GM12874 (cell line): ENCODE measurements at regions not wholly inside any gene's neighbourhood (a gene's known extent, or its start where the extent isn't known, plus 50 kb on each side); places are given as distances from the start of the nearest gene placed in this dataset.

Experiments
- TF ChIP-seq, protein P1 (sequence below): IDR thresholded peaks from 2 replicates; pipeline ENCODE4 v1.5.1; 2011; ENCODE audit warnings: low read depth, mild to moderate bottlenecking, control low read depth, low read length, moderate library complexity; ENCODE audit not compliant: insufficient read depth

DNA sequence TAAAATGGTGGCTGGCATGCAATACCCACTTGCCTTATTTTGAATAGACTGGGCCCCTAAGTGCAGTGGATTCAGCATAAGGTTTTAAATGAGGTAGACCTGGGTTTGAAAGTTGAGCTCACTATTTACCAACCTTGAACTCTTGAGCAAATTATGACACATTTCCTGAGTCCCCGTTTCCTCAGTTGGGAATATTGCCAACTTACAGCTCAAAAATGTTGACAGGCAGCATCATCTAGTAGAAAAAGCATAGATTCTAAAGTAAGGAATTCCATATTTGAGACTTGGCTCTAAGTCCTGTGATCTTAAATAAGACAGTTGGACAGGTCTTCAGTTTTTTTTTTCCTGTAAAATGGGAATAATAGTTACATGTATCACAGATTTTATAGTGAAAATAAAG is 305.5 kb downstream of the ACTR3B start:
- TF ChIP-seq, protein P1, sequence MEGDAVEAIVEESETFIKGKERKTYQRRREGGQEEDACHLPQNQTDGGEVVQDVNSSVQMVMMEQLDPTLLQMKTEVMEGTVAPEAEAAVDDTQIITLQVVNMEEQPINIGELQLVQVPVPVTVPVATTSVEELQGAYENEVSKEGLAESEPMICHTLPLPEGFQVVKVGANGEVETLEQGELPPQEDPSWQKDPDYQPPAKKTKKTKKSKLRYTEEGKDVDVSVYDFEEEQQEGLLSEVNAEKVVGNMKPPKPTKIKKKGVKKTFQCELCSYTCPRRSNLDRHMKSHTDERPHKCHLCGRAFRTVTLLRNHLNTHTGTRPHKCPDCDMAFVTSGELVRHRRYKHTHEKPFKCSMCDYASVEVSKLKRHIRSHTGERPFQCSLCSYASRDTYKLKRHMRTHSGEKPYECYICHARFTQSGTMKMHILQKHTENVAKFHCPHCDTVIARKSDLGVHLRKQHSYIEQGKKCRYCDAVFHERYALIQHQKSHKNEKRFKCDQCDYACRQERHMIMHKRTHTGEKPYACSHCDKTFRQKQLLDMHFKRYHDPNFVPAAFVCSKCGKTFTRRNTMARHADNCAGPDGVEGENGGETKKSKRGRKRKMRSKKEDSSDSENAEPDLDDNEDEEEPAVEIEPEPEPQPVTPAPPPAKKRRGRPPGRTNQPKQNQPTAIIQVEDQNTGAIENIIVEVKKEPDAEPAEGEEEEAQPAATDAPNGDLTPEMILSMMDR: no peak

DNA sequence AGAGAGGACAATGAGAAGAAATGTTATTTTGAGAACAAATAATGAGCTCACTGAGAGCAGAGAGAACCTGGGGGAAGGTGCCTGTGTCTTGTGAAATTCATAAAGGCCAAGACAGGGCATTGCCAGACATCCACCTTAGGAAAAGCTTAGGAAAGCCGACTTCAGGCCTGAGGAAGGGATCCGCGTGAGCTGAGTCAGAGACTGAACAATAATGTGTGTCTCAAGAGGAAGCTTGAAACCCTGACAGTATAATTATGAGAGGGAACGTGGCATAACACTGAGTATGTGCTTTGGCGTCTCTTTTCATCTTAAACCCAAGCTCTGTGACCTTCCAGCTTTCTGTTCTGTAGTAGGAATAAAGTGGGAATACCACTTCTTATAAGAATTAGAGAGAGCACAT is 307.2 kb downstream of the ACTR3B start:
- TF ChIP-seq, protein P1: no peak

DNA sequence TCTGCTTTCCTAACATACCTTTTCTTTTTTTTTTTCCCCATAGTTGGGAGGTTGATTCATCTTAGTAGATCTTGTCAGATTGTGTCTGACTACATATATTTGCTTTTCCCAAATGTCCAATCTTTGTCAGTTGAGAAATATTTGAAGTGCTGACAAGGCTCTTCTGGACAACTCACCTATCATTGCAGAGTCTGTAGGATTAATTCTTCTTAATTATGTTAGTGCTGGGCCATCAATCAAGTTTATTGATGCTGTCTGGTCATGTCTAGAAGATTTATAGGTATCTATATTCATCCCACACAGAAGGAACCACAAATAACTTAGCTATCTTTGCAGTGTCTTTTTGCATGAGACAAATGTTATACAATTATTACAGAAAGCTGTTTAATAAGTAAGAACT is 310.6 kb downstream of the ACTR3B start:
- TF ChIP-seq, protein P1: no peak

DNA sequence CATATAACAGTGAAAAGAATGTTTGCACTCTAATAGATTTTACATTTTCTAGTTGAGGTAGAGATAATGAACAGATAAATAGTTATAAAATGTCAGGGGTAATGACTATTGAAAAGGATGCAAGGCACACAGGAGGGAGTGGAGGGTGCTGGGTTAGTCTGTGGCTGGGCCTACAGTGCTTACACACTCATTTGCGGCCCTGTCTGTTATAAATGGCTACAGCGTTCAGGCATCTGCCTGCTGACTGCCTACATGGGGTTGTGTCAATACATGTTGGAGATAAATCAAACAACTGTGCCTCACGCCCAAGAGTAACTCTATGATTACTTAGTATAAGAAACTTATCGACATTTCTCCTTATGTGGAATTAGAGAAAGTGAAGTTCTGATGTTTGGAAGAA is 313.3 kb downstream of the ACTR3B start:
- TF ChIP-seq, protein P1: no peak

DNA sequence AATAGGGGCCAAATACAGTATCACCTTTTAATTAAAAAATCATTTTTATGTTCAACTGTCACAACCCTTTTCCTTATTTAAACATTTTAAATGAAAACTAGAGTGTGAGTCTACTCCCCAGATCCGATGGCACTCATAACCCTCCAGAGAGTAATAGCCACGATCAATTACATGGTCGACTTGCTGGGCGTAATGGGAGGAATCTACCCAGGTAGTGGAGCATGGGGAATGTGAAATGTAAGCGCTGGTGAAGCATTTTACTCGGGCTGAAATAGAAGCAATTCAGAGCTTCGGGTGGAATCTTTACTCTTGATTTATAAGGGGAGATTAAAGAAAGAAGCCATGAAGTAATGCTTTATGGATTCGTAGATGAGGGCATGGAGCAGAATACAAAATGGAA is 321.9 kb downstream of the ACTR3B start:
- TF ChIP-seq, protein P1: no peak

DNA sequence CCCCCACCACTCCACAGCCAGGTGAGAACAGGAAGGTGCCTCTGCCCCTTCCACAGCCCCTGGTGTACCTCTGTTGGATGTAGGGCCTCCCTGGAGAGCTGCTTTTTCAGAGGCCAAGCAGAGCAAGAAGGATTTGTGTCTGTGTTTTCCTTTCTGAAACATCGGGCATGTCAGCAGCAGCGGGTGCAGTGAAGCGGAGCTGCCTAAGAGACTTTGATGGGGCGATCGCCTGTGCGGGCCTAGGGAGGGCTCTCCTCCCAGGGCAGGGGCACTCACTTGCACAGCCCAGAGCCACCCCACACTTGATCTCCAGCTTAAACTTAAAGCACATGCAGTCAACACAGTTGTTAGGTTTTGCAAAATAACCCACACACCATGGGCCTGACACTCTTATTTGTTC is 324.7 kb downstream of the ACTR3B start:
- TF ChIP-seq, protein P1: no peak

DNA sequence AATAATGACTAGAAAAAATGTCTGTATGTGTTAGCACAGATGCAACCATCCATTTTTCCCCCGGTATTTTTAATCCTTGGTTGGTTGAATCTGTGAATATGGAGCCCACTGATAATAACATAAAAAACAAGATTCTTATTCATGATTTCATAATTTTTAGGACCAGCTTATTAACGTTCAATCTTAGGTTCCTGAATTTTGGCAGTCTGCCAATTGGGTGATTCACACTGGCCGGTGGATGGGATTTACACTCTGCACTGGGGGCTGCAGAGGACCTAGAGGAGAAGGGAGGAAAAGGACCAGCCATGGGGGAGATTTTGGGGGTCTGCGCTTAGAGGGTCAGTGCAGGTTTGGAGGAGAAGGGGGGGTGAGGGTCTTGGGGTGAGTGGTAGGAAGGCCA is 327.9 kb downstream of the ACTR3B start:
- TF ChIP-seq, protein P1: no peak

DNA sequence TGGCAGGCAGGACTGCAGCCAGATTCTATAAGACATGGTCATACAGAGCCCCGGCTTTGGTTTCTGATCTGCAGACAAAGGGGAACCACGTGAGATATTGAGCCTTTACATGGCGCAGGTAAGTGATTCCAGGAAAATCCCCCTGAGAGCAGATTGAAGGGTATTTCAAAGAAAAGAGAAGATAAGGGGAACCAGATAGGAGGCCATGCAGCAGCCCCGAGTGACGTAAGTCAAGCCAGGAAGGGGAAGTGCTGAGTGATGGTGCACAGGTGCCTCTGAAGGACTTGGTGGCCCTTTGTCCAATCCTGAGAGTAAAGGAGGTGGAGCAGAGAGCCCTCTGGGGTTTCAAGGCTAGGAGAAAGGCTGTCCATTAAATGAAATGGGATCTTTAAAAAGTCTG is 329.0 kb downstream of the ACTR3B start:
- TF ChIP-seq, protein P1: no peak
